Stimulated activated CD8-positive, alpha-beta memory T cell treated with anti-CD3 and anti-CD28 coated beads, Interleukin-4, amount 100 ng/mL, for 48 hours (primary cell): ENCODE measurements at regions not wholly inside any gene's neighbourhood (a gene's known extent, or its start where the extent isn't known, plus 50 kb on each side); places are given as distances from the start of the nearest gene placed in this dataset.

Experiments
- DNase-seq: peaks from one replicate; pipeline ENCODE4 v3.0.0-alpha.2; 2020

- no peak for DNase-seq
These were observed 209.4 kb upstream of the TLE4 start for GRCh38 chr9:79362100-79363081.

- no peak for DNase-seq
These were observed 202.1 kb upstream of the TLE4 start for GRCh38 chr9:79369676-79370075.

DNA sequence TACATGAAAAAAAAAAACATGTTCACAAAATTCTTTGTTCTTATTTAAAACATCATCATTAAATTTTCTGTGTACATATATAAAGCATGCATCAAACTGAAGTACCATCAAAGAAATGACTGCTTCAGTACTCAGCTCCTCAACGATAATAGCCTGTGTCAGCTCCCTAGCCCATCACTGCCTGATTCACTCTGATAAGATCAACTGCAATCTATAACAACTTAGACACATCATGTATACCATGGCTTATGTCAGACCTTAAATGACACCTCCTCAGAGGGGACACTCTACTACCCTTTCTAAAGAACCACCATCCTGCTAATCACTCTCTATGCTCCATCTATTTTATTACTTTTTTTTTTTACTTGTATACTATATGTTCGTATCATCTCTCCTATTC lies 200.5 kb upstream of the TLE4 start:
- no peak for DNase-seq

DNA sequence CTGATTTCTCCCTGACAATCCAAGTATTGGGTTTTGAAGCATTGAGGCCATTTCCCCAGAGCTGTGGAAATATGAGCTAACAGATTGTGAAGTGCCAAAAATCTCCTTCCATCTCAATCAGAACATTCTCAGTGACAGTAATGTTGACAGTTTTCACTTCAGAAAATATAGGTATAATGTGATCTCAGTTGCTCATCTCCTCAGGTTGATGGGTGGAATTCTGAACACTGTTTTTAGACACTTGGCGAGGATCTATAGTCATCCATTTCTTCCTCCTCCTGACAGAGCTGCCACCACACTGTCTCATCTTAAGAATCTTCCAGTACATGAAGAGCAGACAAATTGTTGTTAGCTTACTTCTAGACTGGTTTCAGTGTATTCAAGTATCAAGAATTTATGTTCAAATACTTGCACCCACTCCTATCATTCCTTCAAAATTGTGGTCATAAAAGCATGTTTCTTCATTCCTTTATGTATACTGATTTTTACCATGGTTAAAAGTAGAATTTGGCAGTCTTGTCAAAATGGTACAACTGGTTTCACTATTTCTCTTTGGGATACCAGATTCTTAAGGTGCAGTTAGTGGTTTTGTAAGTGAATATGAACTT lies 199.7 kb upstream of the TLE4 start:
- DNase-seq: no peak

DNA sequence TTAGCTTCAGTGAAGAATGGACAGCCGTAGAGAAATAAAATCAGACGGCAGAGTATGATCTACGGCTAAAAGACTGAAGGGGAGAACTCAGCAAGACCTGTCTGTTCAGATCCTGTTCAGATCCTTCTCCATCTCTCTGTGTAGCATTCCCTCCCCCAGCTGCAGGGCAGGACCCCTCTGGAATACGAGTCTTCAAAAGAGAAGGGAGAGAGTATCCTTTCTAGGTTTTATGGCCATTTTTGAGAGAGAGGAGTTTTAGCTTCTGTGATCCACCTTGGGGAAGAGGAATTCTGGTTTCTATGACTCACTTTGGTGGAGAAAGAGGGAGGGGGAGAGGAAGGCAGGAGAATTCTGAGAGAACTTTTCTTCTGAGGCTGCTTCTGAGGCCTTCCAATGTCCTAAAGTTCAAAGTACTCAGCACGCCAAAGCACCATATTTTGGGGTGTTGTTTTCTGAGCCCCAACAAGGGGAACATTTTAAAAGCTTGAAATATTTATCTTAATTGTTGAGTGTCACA lies 194.4 kb upstream of the TLE4 start:
- DNase-seq: no peak

GRCh38 chr9:79378107-79378506 lies 193.7 kb upstream of the TLE4 start:
- no peak for DNase-seq

GRCh38 chr9:79382044-79382443 lies 189.7 kb upstream of the TLE4 start:
- DNase-seq: no peak

- DNase-seq: no peak
These were observed 189.3 kb upstream of the TLE4 start for GRCh38 chr9:79382458-79382857.

- DNase-seq: no peak
These were observed 188.7 kb upstream of the TLE4 start for GRCh38 chr9:79383096-79383495.

DNA sequence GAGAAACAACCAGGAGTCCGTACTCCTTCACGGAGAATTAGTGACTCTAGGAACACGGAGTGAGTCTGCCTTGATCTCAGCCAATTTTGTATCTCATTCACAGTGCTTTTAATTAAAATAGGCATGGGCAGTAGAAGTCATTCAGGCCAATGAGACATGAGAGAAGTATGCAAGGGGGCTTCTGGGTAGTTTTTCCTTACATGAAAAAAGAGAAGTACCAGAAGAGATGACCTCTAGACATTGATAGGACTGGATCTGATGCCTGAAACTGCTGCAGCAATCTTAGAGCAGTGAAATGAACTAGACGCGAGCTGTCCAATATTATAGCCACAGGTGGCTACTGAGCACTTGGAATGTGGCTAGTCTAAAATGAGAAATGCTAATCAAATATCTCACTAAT lies 187.7 kb upstream of the TLE4 start:
- no peak for DNase-seq

DNA sequence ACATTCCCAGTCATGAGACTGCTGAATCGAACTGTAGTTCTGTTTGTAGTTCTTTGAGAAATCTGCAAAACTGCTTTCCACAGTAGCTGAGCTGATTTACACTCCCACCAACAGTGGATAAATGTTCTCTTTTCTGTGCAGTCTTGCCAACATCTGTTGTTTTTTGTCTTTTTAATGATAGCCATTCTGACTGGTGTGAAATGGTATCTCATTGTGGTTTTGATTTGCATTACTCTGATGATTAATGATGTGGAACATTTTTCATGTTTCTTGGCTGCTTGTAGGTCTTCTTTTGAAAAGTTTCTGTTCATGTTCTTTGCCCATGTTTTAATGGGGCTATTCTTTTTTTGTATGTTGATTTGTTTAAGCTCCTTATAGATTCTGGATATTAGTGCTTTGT lies 187.3 kb upstream of the TLE4 start:
- DNase-seq: no peak

GRCh38 chr9:79387101-79387835 lies 184.5 kb upstream of the TLE4 start:
- no peak for DNase-seq

DNA sequence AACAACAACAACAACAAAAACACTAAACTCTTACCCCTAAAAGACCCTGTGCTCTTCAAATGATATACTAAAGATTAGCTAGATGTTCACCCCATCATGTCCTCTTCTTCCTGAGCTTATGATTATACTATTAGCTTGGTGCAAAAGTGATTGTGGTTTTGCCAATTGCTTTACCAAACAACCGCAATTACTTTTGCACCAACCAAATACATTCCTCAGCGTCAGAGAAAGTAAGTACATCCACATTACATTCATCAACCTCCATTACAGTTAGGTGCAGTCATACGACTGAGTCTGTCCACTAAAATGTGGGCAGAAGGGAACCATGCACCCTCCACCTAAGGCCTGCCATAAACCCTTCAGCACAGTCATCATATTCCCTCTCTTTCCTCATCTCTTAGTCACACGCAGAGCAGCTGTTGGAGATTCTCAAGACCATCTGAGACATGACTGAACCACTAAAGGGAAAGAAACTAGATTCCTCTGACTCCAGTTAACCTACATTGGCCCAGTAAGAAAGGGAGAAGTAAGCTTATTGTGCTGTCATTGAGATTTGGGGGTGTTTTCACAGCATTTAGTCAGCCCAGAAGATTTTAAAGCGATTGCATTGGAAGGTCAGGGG lies 181.6 kb upstream of the TLE4 start:
- DNase-seq: no peak

GRCh38 chr9:79390781-79391770 lies 180.7 kb upstream of the TLE4 start:
- no peak for DNase-seq

GRCh38 chr9:79395228-79395627 lies 176.5 kb upstream of the TLE4 start:
- no peak for DNase-seq

DNA sequence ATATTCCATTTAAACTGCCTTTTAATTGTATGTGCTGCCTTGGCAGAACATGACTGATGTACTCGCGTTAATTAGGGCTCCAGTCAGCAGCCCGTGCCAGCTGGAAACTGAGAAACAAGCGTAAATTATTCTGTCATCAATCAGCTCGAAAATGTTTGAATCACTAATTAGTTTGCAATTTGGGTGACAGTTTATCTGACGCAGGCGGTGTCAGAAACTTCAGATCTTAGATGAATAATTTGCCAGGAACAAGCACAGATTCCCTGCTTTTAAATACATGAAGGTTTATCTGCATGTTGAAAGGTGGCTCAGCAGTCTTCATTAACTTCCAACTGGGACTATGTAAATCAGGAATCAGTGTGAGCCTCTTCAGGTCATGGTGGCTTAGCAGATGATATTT lies 176.0 kb upstream of the TLE4 start:
- no peak for DNase-seq

DNA sequence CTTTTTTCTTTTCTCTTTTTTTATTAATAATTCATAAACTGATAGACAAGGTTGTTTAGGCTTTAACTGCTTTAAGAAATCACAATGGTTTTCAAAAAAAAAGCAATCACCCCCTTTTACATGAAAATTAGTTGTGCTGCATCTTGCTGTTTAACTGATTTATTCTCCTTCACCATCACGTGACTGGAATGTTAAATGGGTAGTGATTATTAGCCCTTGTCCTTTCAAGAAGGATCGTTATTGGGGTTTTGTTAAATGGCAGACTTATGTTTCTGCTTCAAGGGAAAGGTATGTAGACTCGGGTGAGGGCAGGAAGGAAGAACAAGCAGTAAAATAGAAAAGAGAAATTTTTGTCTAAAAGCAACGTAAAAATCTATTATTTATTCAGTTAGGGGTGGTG lies 175.6 kb upstream of the TLE4 start:
- DNase-seq: no peak

GRCh38 chr9:79403495-79403894 lies 168.3 kb upstream of the TLE4 start:
- DNase-seq: no peak

GRCh38 chr9:79408200-79408599 lies 163.6 kb upstream of the TLE4 start:
- DNase-seq: no peak

DNA sequence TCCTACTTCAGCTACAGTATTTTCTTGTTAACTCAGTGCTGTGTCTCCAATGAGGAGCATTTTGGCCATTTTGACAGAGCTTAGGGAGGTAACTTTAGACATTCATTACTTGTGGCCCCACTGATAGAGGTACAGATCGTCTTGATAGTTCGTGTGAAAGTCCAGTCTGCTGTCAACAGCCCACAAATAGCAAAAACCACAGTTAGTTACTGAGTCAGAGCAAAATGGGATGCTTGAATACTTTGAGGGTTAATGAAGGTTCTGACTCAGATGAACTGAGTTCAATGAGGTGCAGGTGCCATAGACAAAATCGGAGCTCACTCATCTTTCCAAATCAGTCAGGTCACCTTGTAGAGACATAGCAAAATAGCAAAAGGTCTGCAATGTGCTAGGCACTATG lies 163.1 kb upstream of the TLE4 start:
- no peak for DNase-seq

GRCh38 chr9:79409182-79409823 lies 162.5 kb upstream of the TLE4 start:
- no peak for DNase-seq
